Effector memory CD4-positive, alpha-beta T cell (primary cell): ENCODE measurements at regions not wholly inside any gene's neighbourhood (a gene's known extent, or its start where the extent isn't known, plus 50 kb on each side); places are given as distances from the start of the nearest gene placed in this dataset.

Source experiments
- DNase-seq, 3 donors: peaks; one replicate each; pipeline ENCODE4 v3.0.0-alpha.2; 2020
- H3K27ac ChIP-seq: 2 replicates; pipeline ENCODE4 v1.7.0; 2013; ENCODE audit warnings: mild to moderate bottlenecking, low read length, moderate library complexity; ENCODE audit not compliant: insufficient read depth, poor library complexity, severe bottlenecking
- H3K27me3 ChIP-seq: replicated peaks from 2 replicates; pipeline ENCODE4 v1.7.0; 2013; ENCODE audit warnings: mild to moderate bottlenecking, low read length; ENCODE audit not compliant: insufficient read depth, control insufficient read depth, poor library complexity, severe bottlenecking
- H3K36me3 ChIP-seq: 2 replicates; pipeline ENCODE4 v1.7.0; 2013; ENCODE audit warnings: mild to moderate bottlenecking, low read length, moderate library complexity; ENCODE audit not compliant: control insufficient read depth, insufficient read depth
- H3K4me1 ChIP-seq: 2 replicates; pipeline ENCODE4 v1.7.0; 2013; ENCODE audit warnings: low read length, mild to moderate bottlenecking; ENCODE audit not compliant: control insufficient read depth, insufficient read depth, poor library complexity, severe bottlenecking
- H3K4me3 ChIP-seq: 2 replicates; pipeline ENCODE4 v1.7.0; 2013; ENCODE audit warnings: low read length, low read depth, mild to moderate bottlenecking; ENCODE audit not compliant: insufficient read depth, poor library complexity, severe bottlenecking
- H3K9me3 ChIP-seq: 2 replicates; pipeline ENCODE4 v1.7.0; 2013; ENCODE audit warnings: mild to moderate bottlenecking, low read length, moderate library complexity; ENCODE audit not compliant: control insufficient read depth

GRCh38 chr11:105344938-105345337 is 205.4 kb upstream of the CARD18 start:
- Histone ChIP-seq H3K27ac (no peak overlapping the region), H3K4me1 (no peaks in the 10 kb centered on the region), H3K27me3 (no peaks in the 10 kb centered on the region), H3K4me3 (no peak overlapping the region), H3K36me3 (no peaks in the 10 kb centered on the region), H3K9me3 (no peaks in the 10 kb centered on the region)
- no peak for DNase-seq

- DNase-seq = no peak
- Histone ChIP-seq H3K27me3 (no peaks in the 10 kb centered on the region), H3K9me3 (no peaks in the 10 kb centered on the region), H3K4me1 (no peaks in the 10 kb centered on the region), H3K36me3 (no peaks in the 10 kb centered on the region), H3K4me3 (no peak overlapping the region), H3K27ac (no peak overlapping the region)
Observed at GRCh38 chr11:105334025-105334714, 194.6 kb upstream of the CARD18 start.

DNA sequence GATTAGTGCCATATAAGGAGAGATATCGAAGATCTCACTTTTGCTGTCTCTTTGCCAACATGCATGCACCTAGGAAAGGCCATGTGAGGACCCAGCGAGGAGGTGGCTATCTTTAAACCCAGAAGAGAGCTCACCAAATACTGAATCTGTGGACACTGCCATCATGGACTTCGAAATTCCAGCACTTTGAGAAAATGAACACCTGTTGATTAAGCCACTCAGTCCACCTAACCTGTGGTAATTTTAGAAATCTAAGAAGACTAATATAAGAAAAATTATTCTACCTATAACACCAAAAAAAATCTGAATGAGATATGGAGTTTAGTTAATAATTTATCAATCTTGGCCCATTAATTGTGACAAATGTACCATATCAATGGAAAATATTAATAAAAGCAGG is 193.6 kb upstream of the CARD18 start:
- Histone ChIP-seq H3K4me3 (no peak overlapping the region), H3K27me3 (no peaks in the 10 kb centered on the region), H3K36me3 (no peaks in the 10 kb centered on the region), H3K9me3 (no peaks in the 10 kb centered on the region), H3K27ac (no peak overlapping the region), H3K4me1 (no peaks in the 10 kb centered on the region)
- DNase-seq = no peak

- H3K27ac ChIP-seq = no peak overlapping the region
- no peaks in the 10 kb centered on the region for H3K27me3 ChIP-seq
- DNase-seq = no peak
- no peaks in the 10 kb centered on the region for H3K36me3 ChIP-seq
- no peaks in the 10 kb centered on the region for H3K4me1 ChIP-seq
- H3K9me3 ChIP-seq = no peaks in the 10 kb centered on the region
- H3K4me3 ChIP-seq = no peak overlapping the region
Observed at GRCh38 chr11:105332171-105332570, 192.6 kb upstream of the CARD18 start.

DNA sequence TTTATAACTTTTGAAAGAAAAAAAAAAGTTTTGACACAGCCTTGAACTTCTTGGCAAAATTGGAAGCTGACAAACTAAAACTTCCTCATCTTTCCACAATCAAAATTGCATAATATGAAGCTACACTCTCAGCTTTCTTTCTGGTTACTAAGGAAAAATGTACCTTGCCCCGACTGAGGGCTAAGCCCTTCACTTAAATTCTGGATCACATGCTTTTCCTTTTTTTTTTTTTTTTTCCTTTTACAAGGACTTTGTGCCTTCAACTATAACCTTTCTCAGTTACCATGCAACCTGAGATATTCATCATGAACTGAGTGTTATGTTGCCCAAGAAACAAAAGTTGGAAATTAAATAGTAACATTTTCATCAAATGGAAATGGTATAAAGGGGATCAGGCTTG is 188.5 kb upstream of the CARD18 start:
- Histone ChIP-seq H3K9me3 (no peaks in the 10 kb centered on the region), H3K36me3 (no peaks in the 10 kb centered on the region), H3K27me3 (no peaks in the 10 kb centered on the region), H3K4me1 (no peaks in the 10 kb centered on the region), H3K27ac (no peak overlapping the region), H3K4me3 (no peak overlapping the region)
- no peak for DNase-seq

DNA sequence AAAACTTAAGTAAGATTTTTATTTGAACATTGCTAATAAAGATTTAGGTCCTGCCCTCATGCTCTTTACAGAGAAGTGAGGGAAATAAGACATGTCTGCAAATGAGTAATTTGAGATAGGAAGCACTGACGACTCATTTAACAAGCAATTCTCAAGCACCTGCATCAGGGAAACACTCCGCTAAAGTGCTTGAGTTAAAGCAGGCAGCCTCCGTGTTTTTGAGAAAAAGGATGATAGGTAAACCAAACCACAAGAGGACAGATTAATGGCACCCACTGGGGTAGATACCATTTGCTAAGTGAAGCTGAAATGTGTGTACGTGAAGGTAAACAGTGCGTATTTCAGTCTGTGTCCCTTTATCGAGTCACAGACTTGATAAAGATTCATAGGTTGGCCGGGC is 184.6 kb upstream of the CARD18 start:
- no peak overlapping the region for H3K27ac ChIP-seq
- no peaks in the 10 kb centered on the region for H3K9me3 ChIP-seq
- H3K27me3 ChIP-seq = no peaks in the 10 kb centered on the region
- DNase-seq = no peak
- H3K4me1 ChIP-seq = no peaks in the 10 kb centered on the region
- no peak overlapping the region for H3K4me3 ChIP-seq
- no peaks in the 10 kb centered on the region for H3K36me3 ChIP-seq

- no peaks in the 10 kb centered on the region for H3K27me3 ChIP-seq
- no peaks in the 10 kb centered on the region for H3K9me3 ChIP-seq
- no peak overlapping the region for H3K4me3 ChIP-seq
- DNase-seq = no peak
- H3K36me3 ChIP-seq = no peaks in the 10 kb centered on the region
- no peak overlapping the region for H3K27ac ChIP-seq
- H3K4me1 ChIP-seq = no peaks in the 10 kb centered on the region
Observed at GRCh38 chr11:105321696-105322095, 182.1 kb upstream of the CARD18 start.

DNA sequence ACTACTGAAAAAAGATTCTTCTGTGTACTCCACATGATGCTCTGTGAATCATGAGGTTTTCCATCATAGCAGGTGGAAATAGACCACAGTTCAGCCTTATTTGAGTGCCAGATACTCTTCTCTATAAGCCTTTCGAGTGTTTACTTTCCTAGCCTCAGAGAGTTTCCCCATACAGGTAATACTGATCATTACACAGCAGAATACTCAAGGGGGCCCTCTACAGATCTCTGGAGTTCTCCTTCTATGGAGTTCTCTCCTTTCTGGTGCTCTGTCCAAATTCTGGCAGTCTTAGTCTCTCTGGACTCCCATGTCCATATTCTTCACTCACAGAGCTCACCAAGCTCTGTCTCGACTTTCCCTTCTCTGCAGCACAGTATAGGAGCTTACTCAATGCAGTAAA is 175.7 kb upstream of the CARD18 start:
- Histone ChIP-seq H3K4me1 (no peaks in the 10 kb centered on the region), H3K27ac (no peak overlapping the region), H3K36me3 (no peaks in the 10 kb centered on the region), H3K27me3 (no peaks in the 10 kb centered on the region), H3K4me3 (no peak overlapping the region), H3K9me3 (no peaks in the 10 kb centered on the region)
- no peak for DNase-seq

GRCh38 chr11:105312266-105312665 is 172.7 kb upstream of the CARD18 start:
- no peak overlapping the region for H3K27ac ChIP-seq
- DNase-seq = no peak
- no peaks in the 10 kb centered on the region for H3K9me3 ChIP-seq

GRCh38 chr11:105298630-105299029 is 159.1 kb upstream of the CARD18 start:
- no peaks in the 10 kb centered on the region for H3K4me1 ChIP-seq
- no peak overlapping the region for H3K27ac ChIP-seq
- no peaks in the 10 kb centered on the region for H3K27me3 ChIP-seq
- no peaks in the 10 kb centered on the region for H3K9me3 ChIP-seq
- no peaks in the 10 kb centered on the region for H3K36me3 ChIP-seq
- H3K4me3 ChIP-seq = no peak overlapping the region
- DNase-seq = no peak

More at GRCh38 chr11:105312266-105312665, 172.7 kb upstream of the CARD18 start:
- no peaks in the 10 kb centered on the region for H3K27me3 ChIP-seq
- no peak overlapping the region for H3K4me3 ChIP-seq
- no peaks in the 10 kb centered on the region for H3K4me1 ChIP-seq
- no peaks in the 10 kb centered on the region for H3K36me3 ChIP-seq
